WERI-Rb-1 (cell line): ENCODE measurements at regions not wholly inside any gene's neighbourhood (a gene's known extent, or its start where the extent isn't known, plus 50 kb on each side); places are given as distances from the start of the nearest gene placed in this dataset.

Source experiments
- DNase-seq: peaks from one replicate; pipeline ENCODE4 v3.0.0-alpha.2; 2020
- H3K27ac ChIP-seq: fragments of 250-450 bp; sonication (Bioruptor Pico); 2 replicates; pipeline ENCODE4 v1.5.1; 2020; ENCODE audit warnings: mild to moderate bottlenecking, moderate library complexity
- H3K27me3 ChIP-seq: fragments of 250-450 bp; sonication (Bioruptor Pico); 2 replicates; pipeline ENCODE4 v1.5.1; 2021; ENCODE audit warnings: mild to moderate bottlenecking, low read depth, moderate library complexity; ENCODE audit not compliant: insufficient read depth, severe bottlenecking
- H3K36me3 ChIP-seq: fragments of 250-450 bp; sonication (Bioruptor Pico); 2 replicates; pipeline ENCODE4 v1.5.1; 2020; ENCODE audit warnings: mild to moderate bottlenecking, moderate library complexity
- H3K4me3 ChIP-seq: 2 replicates; pipeline ENCODE4 v1.5.1; 2011; ENCODE audit warnings: low read depth, mild to moderate bottlenecking, control low read depth, low read length
- H3K9me3 ChIP-seq: fragments of 250-450 bp; sonication (Bioruptor Pico); 2 replicates; pipeline ENCODE4 v1.5.1; 2021; ENCODE audit warnings: mild to moderate bottlenecking, moderate library complexity; ENCODE audit not compliant: severe bottlenecking
- CTCF ChIP-seq: IDR thresholded peaks from 2 replicates; pipeline ENCODE4 v1.5.1; 2011; ENCODE audit warnings: low read depth, mild to moderate bottlenecking, control low read depth, inconsistent platforms, low read length

DNA sequence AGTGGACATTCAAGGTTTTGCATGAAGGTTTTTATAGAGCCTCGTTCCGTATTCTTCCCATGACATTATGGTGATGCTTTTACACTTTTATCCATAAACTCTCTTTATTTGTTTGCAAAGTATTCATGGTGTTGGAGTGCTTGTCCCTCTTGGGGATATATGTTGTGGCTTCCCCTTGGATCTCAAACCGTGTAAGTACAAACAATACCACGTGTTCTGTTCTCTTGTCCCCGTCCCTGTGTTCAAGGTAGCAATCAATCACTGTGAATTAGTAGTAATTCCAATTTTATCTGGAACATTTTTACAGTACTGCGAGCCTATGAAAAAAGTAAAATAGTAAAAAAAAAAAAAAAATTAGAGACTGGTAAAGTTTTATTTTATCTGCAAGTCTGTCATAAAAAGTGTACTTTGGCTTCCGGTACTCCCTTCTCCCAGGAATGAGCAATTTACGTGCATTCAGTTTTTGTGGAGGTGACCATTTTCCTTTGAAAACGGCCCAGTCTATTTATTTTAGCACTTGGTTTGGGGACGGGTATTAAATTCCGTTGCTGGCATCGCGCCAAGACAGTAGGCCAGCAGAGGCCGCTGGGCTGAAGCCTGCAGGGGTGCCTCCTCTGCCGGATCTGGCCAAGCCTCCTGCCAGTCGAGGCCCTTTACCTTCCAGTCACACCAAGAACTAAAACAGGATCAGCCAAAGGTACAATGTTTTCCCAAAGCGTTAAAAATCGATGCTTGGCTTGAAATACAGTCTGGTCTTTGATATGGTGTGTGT is 175.7 kb downstream of the SOCS6 start:
- peak overlapping the region; percentile 39 for H3K4me3 ChIP-seq
- peak; percentile 71 for DNase-seq
- no peak overlapping the region for H3K27ac ChIP-seq
- H3K9me3 ChIP-seq = no peaks in the 10 kb centered on the region
- no peaks in the 10 kb centered on the region for H3K27me3 ChIP-seq
- peak; percentile 52 for TF ChIP-seq CTCF
- no peaks in the 10 kb centered on the region for H3K36me3 ChIP-seq

GRCh38 chr18:70463085-70463484 is 174.2 kb downstream of the SOCS6 start:
- no peak for DNase-seq
- Histone ChIP-seq H3K36me3 (no peaks in the 10 kb centered on the region), H3K27me3 (no peaks in the 10 kb centered on the region), H3K27ac (no peak overlapping the region), H3K9me3 (no peaks in the 10 kb centered on the region), H3K4me3 (no peak overlapping the region)
- no peak for TF ChIP-seq CTCF

DNA sequence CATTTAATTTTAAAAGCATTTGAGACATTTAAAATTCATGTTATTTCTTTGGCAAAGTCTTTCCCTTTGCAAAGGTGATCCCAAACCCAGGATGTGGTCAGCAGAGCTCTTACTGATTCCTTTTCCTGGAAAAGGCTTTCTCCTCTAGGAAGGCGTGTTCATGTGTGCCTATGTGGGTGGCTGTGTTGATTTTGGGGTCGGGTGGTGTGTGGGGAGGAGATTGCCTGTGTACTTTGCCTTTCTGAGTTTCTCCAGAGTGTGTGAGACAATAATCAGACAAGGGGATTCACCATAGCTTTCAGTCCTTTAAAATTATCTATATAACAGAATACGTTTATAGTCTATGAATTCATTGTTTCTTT is 173.2 kb downstream of the SOCS6 start:
- no peak overlapping the region for H3K4me3 ChIP-seq

GRCh38 chr18:70461323-70462077 is 172.7 kb downstream of the SOCS6 start:
- TF ChIP-seq CTCF = no peak
- DNase-seq = no peak
- Histone ChIP-seq H3K27me3 (no peaks in the 10 kb centered on the region), H3K9me3 (no peaks in the 10 kb centered on the region), H3K27ac (no peak overlapping the region), H3K4me3 (no peak overlapping the region), H3K36me3 (no peaks in the 10 kb centered on the region)

More for the DNA sequence above, 173.2 kb downstream of the SOCS6 start:
- DNase-seq = no peak
- Histone ChIP-seq H3K36me3 (no peaks in the 10 kb centered on the region), H3K9me3 (no peaks in the 10 kb centered on the region), H3K27me3 (no peaks in the 10 kb centered on the region), H3K27ac (no peak overlapping the region)
- TF ChIP-seq CTCF = no peak

GRCh38 chr18:70459731-70460130 is 170.9 kb downstream of the SOCS6 start:
- no peak overlapping the region for H3K4me3 ChIP-seq

More at GRCh38 chr18:70459731-70460130, 170.9 kb downstream of the SOCS6 start:
- DNase-seq = no peak
- Histone ChIP-seq H3K9me3 (no peaks in the 10 kb centered on the region), H3K27ac (no peak overlapping the region), H3K27me3 (no peaks in the 10 kb centered on the region), H3K36me3 (no peaks in the 10 kb centered on the region)
- no peak for TF ChIP-seq CTCF
